Neural cell (in vitro differentiated cells): ENCODE measurements at regions not wholly inside any gene's neighbourhood (a gene's known extent, or its start where the extent isn't known, plus 50 kb on each side); places are given as distances from the start of the nearest gene placed in this dataset.

Experiments used
- EP300 ChIP-seq: fragments of 450-650 bp; conservative IDR thresholded peaks from 2 replicates; pipeline ENCODE4 v1.6.1; 2014; ENCODE audit warnings: antibody characterized with exemption, mild to moderate bottlenecking, moderate library complexity; ENCODE audit not compliant: poor library complexity, severe bottlenecking
- EZH2 ChIP-seq: fragments of 200-600, 300-800 bp; shearing (Covaris generic), sonication (generic); IDR thresholded peaks from 2 replicates; pipeline ENCODE4 v1.6.1; 2014; ENCODE audit warnings: antibody characterized with exemption, low read length, borderline replicate concordance, mild to moderate bottlenecking; ENCODE audit not compliant: insufficient read depth, poor library complexity, severe bottlenecking
- POLR2AphosphoS5 ChIP-seq: IDR thresholded peaks from 2 replicates; pipeline ENCODE4 v1.6.1; 2012
- RAD21 ChIP-seq: fragments of 450-650 bp; conservative IDR thresholded peaks from 2 replicates; pipeline ENCODE4 v1.6.1; 2014; ENCODE audit warnings: antibody characterized with exemption, mild to moderate bottlenecking, moderate library complexity
- TAF1 ChIP-seq: IDR thresholded peaks from 2 replicates; pipeline ENCODE4 v1.6.1; 2012; ENCODE audit warnings: low read depth
- TF ChIP-seq, protein P1 (sequence below): IDR thresholded peaks from 2 replicates; pipeline ENCODE4 v1.6.1; 2012; ENCODE audit warnings: borderline replicate concordance
- TF ChIP-seq, protein P2 (sequence below): fragments of 450-650 bp; IDR thresholded peaks from 2 replicates; pipeline ENCODE4 v1.5.1; 2014; ENCODE audit warnings: antibody characterized with exemption, mild to moderate bottlenecking, moderate library complexity; ENCODE audit not compliant: poor library complexity, severe bottlenecking

DNA sequence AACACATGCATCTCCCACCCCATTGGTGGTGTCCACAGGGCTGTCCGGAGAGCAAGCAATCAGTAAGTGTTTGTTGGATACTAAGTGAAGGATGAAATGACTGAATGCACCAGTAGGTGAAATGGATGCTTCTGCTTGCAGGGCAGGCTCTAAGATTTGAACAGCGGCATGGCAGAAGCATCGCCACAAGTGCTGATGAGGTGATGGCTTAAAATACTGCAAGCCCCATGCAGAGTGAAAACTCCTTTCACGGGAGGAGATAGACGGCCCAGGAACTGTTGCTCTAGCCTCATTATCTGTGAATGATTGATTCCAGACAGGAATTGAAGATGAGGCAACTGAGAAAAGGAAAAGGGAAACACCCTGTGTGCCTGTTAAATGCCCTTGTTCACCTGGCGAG lies 158.9 kb downstream of the LY86 start:
- TF ChIP-seq, protein P1, sequence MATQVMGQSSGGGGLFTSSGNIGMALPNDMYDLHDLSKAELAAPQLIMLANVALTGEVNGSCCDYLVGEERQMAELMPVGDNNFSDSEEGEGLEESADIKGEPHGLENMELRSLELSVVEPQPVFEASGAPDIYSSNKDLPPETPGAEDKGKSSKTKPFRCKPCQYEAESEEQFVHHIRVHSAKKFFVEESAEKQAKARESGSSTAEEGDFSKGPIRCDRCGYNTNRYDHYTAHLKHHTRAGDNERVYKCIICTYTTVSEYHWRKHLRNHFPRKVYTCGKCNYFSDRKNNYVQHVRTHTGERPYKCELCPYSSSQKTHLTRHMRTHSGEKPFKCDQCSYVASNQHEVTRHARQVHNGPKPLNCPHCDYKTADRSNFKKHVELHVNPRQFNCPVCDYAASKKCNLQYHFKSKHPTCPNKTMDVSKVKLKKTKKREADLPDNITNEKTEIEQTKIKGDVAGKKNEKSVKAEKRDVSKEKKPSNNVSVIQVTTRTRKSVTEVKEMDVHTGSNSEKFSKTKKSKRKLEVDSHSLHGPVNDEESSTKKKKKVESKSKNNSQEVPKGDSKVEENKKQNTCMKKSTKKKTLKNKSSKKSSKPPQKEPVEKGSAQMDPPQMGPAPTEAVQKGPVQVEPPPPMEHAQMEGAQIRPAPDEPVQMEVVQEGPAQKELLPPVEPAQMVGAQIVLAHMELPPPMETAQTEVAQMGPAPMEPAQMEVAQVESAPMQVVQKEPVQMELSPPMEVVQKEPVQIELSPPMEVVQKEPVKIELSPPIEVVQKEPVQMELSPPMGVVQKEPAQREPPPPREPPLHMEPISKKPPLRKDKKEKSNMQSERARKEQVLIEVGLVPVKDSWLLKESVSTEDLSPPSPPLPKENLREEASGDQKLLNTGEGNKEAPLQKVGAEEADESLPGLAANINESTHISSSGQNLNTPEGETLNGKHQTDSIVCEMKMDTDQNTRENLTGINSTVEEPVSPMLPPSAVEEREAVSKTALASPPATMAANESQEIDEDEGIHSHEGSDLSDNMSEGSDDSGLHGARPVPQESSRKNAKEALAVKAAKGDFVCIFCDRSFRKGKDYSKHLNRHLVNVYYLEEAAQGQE, result no peak
- TF ChIP-seq, protein P2, sequence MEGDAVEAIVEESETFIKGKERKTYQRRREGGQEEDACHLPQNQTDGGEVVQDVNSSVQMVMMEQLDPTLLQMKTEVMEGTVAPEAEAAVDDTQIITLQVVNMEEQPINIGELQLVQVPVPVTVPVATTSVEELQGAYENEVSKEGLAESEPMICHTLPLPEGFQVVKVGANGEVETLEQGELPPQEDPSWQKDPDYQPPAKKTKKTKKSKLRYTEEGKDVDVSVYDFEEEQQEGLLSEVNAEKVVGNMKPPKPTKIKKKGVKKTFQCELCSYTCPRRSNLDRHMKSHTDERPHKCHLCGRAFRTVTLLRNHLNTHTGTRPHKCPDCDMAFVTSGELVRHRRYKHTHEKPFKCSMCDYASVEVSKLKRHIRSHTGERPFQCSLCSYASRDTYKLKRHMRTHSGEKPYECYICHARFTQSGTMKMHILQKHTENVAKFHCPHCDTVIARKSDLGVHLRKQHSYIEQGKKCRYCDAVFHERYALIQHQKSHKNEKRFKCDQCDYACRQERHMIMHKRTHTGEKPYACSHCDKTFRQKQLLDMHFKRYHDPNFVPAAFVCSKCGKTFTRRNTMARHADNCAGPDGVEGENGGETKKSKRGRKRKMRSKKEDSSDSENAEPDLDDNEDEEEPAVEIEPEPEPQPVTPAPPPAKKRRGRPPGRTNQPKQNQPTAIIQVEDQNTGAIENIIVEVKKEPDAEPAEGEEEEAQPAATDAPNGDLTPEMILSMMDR, result peak; percentile 18
- TF ChIP-seq RAD21 (no peak), POLR2AphosphoS5 (no peak), EP300 (no peak), EZH2 (no peak), TAF1 (no peak)
